ENCODE measurements at regions not wholly inside any gene's neighbourhood (a gene's known extent, or its start where the extent isn't known, plus 50 kb on each side); places are given as distances from the start of the nearest gene placed in this dataset.

DNA sequence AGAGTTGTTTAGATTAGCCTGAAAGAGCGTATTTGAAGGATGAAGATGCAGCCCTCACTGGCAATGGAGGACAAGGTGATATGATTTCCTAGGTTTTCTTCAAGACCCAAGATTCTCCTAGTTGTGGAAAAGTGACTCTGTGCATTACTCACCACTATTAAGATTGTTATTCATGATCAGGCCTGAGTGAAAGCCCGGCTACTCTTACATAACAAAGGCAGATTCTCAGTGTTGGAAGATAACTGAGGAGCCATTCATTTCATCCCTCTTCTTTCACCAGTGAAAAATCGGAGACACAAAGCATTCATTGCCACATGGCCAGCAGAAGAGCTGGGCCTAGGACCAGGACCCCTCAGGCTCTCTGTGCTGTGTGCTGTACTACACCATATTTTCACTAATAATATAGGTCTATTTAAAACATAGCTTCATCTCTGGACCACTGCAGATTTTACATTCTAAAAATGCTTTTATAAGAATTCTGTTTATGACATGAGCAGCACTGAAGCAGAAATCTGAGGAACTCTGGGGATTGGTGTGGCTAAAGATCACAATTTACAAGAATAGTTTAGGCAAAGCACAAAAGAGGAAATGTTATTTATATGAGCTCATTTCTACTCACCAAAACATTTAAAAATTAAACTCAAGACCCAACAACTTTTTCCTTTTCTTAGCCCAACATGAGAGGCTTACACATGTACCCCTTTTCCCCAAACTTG, 181.9 kb upstream of the CCN2 start (continued):
- TF ChIP-seq AFF4 (CRISPR knock-in tag; IDR thresholded peaks at IDR 0.05; ENCODE audit: borderline replicate concordance), result no peak
- no peak for TF ChIP-seq ELF4 (CRISPR knock-in tag; IDR thresholded peaks at IDR 0.05; ENCODE audit: low read depth)
- no peak for TF ChIP-seq FOXP1 (CRISPR knock-in tag; IDR thresholded peaks at IDR 0.05; ENCODE audit: borderline replicate concordance)
- TF ChIP-seq ESRRA (CRISPR knock-in tag; IDR thresholded peaks at IDR 0.05; ENCODE audit: borderline replicate concordance), result no peak
- TF ChIP-seq SMAD4 (CRISPR knock-in tag; IDR thresholded peaks at IDR 0.05), result no peak
- no peak for TF ChIP-seq ZNF425 (CRISPR knock-in tag; conservative IDR thresholded peaks at IDR 0.05)

- peaks cover 38% of the 10 kb centered on the region for H3K4me1 Mint-ChIP-seq
- H3K9me3 Mint-ChIP-seq, result peaks cover 1% of the 10 kb centered on the region; the same call in 1 of the 2 replicates
- TF ChIP-seq SOX15 (CRISPR knock-in tag; IDR thresholded peaks at IDR 0.05) (no peak), ZNF317 (CRISPR knock-in tag; IDR thresholded peaks at IDR 0.05; ENCODE audit: borderline replicate concordance, low read depth) (no peak), ETV6 (CRISPR knock-in tag; IDR thresholded peaks at IDR 0.05) (no peak), ZNF263 (CRISPR knock-in tag; IDR thresholded peaks at IDR 0.05; ENCODE audit: low read depth) (no peak)
- CTCF ChIA-PET, result interaction anchor here (1.0 to 1.6 kb wide), 2 partner anchors 11 to 182 kb away, joined by 4 to 6 read pairs; partner anchors contain the start of gene CCN2
- H3K27ac Mint-ChIP-seq, result no peak overlapping the region
- POLR2A ChIA-PET, result interaction anchor here (0.7 kb wide), 1 partner anchor 9 kb away, joined by 6 read pairs; no protein-coding TSS in a partner anchor
- no peaks in the 10 kb centered on the region; the same call in 1 of the 2 replicates for H3K27me3 Mint-ChIP-seq (ENCODE audit: low read depth)
- H3K36me3 Mint-ChIP-seq, result no peaks in the 10 kb centered on the region; the same call in 1 of the 2 replicates
- peak; percentile 12; the same call in 1 of the 2 replicates for ATAC-seq
- no peak for DNase-seq (ENCODE audit: low spot score)
- no peak overlapping the region for H3K4me3 Mint-ChIP-seq
Measured at GRCh38 chr6:132132422-132132821, 181.2 kb upstream of the CCN2 start.

- Mint-ChIP-seq H3K4me3 (no peak overlapping the region), H3K27ac (no peak overlapping the region), H3K9me3 (peaks cover 7% of the 10 kb centered on the region), H3K36me3 (peaks cover 3% of the 10 kb centered on the region; the same call in 1 of the 2 replicates), H3K27me3 (ENCODE audit: low read depth) (no peaks in the 10 kb centered on the region; the same call in 1 of the 2 replicates), H3K4me1 (peaks cover 38% of the 10 kb centered on the region)
- CTCF ChIA-PET, result interaction anchor here (1.0 to 1.6 kb wide), 2 partner anchors 11 to 181 kb away, joined by 4 to 6 read pairs; partner anchors contain the start of gene CCN2
- DNase-seq (ENCODE audit: low spot score) (no peak), ATAC-seq (peak; percentile 48; the same call in 1 of the 2 replicates)
- POLR2A ChIA-PET, result interaction anchor here (0.6 to 0.7 kb wide), 2 partner anchors 10 to 180 kb away, joined by 3 to 6 read pairs; partner anchors contain the start of gene CCN2
- TF ChIP-seq AFF4 (CRISPR knock-in tag; IDR thresholded peaks at IDR 0.05; ENCODE audit: borderline replicate concordance), result no peak
- TF ChIP-seq SP1 (CRISPR knock-in tag; conservative IDR thresholded peaks at IDR 0.05), result no peak
- no peak for TF ChIP-seq CREB1 (CRISPR knock-in tag; IDR thresholded peaks at IDR 0.05)
- no peak for TF ChIP-seq ZNF138 (CRISPR knock-in tag; conservative IDR thresholded peaks at IDR 0.05)
- no peak for TF ChIP-seq NFATC4 (CRISPR knock-in tag; IDR thresholded peaks at IDR 0.05)
- TF ChIP-seq MYBL2 (CRISPR knock-in tag; IDR thresholded peaks at IDR 0.05), result no peak
- no peak for TF ChIP-seq ESRRA (CRISPR knock-in tag; IDR thresholded peaks at IDR 0.05; ENCODE audit: borderline replicate concordance)
Measured at GRCh38 chr6:132131758-132132157, 180.6 kb upstream of the CCN2 start.
